Stimulated activated CD4-positive, alpha-beta T cell treated with anti-CD3 and anti-CD28 coated beads, Interleukin-2, amount 100 ng/mL, for 4 hours (primary cell): ENCODE measurements at regions not wholly inside any gene's neighbourhood (a gene's known extent, or its start where the extent isn't known, plus 50 kb on each side); places are given as distances from the start of the nearest gene placed in this dataset.
"Not testable (repeated sequence)": the region's sequence is repeated elsewhere in the genome, so short reads cannot be mapped to it uniquely, and the experiment has no call there.

ENCODE experiments used
- DNase-seq: peaks from one replicate; pipeline ENCODE4 v3.0.0-alpha.2; 2020; ENCODE audit warnings: low read depth

DNA sequence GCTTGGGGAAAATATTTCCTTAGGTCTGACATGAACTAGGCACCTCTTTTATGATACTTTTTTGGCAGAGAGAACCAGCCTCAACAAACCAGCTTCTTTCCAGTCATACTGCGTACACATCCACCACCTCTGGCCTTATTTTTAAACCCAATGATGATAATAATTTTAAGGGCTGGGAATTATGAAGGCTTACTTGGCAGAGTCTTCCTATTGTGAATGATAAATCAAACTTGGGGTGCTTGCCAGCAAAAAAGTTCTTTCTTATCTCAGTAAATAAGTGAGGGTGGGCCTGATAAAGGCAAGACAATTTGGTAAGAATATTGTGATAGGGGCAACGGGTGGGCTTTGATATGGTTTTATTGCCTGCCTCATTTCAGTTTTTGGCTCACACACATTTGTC is 1230.2 kb upstream of the ZEB2 start:
- no peak for DNase-seq

DNA sequence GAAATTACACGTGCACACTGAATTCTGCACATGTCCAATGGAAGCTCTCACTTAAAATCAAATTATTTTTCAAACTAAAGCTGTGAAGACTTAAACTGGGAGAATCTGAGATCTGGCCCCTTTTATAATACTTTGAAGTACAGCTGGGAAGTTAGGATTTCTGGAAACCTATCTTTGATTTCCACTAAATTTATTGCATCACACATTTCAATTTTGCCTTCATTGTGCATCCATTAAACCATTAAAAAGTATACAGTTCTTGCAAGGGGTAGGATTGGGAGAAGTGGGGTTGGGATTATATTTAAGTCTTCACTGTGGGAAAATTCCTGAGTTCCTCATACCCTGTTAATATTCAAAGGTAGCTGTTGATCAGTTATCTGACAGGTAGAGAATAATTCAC is 1229.6 kb upstream of the ZEB2 start:
- DNase-seq: no peak

DNA sequence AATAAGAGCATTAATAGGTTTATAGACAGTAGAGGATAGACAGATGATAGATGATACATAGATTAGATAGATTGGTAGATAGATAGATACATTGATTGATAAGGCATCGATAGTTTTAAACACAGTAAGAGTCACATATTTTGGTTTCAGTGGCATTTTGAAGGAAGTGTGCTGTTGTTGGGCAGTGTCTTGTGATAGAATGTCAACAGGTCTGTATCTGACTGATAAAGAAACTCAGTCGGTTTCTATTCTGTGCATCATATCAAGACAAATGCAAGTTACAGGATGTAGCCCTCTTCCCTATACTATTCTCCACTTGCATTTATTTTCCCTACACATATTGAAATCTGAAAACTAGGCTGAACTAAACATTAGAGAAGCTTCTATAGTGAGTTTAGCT is 1229.0 kb upstream of the ZEB2 start:
- DNase-seq: no peak

DNA sequence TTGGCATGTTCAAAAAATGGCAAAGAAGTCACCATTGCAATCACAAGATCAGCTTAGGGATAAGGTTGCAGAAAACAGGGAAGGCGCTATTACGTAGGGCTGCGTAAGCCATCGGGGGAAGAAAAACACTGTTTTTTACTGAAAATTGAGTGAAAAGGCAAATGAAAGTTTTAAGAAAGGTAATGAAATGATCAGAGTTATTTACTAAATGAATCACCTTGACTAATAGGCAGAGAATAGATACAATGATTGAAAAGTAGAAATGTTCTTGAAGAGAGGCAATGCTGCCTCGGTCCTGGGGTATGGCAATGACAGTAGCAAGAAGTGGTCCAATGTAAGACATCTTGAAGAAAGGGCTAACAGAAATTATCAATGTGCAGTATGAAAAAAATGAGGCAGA is 1227.8 kb upstream of the ZEB2 start:
- no peak for DNase-seq

DNA sequence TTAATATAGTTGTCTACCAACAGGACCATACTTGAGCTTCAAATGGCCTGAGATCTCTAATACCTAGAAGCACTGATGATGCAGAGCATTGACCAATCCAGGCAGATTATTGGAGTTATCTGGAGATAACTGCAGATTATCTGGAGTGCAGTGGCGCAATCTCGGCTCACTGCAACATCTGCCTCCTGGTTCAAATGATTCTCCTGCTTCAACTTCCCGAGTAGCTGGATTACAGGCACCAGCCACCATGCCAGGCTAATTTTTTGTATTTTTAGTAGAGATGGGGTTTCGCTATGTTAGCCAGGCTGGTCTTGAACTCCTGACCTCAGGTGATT is 1225.4 kb upstream of the ZEB2 start:
- DNase-seq: not testable (repeated sequence)

DNA sequence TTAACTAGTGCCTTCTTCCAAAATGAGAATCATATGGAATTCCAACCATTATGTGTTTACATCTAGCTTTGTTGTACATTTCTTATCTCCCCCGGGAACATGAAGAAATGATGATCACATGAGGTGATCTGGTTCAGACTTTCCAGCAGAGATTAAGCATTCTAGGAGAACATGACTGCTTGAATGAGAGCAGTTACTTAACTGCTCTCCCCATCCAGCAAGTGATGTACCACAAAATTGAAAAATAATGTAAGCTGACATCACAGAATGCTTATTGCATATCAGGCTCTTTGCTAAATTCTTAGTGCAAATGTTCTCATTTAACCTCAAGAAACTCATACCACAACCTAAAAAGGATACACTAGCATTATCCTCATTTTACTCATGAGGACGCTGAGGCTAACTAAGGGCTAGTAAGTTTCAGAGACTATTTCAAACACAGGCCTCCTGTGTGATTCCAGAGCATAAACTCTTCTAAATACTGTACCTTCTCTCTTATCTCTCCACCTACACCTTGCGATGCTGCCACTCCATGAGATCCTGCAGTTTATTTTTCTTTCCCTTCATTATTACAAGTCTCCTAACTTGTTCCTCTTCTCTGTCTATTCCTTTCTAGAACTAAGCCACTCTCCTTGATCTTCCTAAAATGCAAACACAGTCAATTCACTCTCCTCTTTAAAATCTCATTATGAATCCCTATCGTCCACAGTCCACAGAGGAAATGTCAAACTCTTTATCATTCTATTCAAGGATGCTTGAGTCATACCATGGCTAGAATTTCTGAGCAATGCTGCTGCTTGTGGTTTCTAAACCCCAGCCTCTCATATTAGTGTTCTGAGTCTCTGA is 1224.8 kb upstream of the ZEB2 start:
- no peak for DNase-seq

DNA sequence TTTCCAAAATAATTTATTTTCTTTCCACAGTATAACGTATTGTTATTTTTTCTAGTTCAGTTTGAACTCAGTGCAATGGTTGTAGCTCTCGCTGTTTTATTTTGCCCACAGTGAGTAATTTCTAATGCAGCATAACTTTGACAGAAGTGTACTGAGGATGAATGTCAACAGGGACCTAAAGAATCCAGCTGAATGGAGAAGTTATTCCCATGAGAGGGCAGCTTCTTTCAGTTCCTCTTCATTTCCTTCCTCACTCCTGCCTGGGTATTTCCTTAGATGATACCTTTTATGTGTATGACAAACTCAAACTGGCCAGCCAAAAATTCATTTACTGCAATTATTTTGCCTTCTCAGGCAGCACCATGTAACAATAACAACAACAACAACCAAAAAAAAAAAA is 1223.1 kb upstream of the ZEB2 start:
- DNase-seq: no peak

DNA sequence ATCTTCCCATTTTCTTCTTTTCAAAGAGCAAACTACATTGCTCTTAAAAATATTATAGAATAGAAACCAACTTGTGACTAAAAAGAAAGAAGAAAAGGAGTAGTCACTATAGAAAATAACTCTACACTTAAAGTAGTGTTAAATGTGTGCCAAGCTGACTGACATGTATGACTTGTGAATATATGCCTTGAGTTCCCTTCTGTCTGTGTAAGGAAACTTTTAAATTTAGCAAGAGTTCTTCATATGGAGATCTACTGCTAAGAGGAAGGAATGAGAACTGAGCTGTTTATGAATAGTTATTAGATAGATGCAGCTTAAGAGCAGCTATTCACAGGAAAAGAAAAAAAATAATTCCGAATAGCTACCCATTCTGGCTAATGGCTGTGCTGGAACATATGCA is 1221.7 kb upstream of the ZEB2 start:
- DNase-seq: no peak

DNA sequence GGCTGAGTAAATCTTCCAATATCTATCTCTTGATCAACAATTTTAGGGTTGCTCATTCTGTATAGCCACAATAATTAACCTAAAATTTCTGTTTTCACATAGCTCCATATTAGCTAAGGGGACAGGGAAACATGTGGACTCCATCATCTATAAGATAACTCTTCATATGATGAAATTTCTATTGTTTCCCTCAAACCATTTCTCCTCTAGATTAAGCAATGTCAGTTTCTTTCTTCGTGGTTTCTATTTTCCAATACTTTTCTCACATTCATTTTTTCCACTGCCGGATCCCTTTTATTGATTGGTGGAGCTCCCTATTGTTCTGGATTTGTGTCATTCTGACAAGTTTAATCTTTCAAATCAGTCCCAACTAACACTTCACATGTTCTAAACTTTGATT is 1221.3 kb upstream of the ZEB2 start:
- DNase-seq: no peak

DNA sequence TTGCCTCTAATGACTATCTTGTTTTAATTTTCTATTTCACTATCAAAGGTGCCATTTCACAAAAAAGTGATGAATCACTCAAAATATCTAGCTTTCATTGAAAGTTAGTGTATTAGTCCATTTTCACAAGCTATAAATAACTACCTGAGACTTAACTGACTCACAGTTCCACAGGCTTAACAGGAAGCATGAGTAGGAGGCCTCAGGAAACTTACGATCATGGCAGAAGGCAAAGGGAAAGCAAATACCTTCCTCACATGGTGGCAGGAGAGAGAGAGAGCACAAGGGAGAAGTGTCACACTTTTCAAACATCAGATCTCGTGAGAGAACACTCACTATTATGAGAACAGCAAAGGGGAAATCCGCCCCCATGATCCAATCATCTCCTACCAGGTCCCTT is 1220.4 kb upstream of the ZEB2 start:
- no peak for DNase-seq

DNA sequence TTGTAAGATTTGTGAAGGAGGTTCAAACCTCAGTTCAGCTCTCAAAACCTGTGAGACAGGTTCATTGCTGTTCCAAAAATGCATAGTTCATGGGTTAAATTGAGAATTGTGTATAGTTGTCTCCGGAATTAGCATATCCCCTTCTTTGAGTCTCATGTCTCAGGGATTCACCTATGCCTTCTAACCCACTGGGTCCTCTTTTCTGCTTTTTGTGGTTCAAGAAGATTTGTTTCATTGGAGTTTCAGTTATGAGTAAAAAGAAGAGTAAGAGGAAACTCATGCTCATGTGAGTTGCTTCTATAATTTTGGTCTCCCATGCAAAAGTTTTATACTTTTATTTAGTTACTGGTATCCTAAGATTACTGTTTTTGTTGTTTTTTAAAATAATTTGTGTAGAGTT is 1219.8 kb upstream of the ZEB2 start:
- DNase-seq: no peak

DNA sequence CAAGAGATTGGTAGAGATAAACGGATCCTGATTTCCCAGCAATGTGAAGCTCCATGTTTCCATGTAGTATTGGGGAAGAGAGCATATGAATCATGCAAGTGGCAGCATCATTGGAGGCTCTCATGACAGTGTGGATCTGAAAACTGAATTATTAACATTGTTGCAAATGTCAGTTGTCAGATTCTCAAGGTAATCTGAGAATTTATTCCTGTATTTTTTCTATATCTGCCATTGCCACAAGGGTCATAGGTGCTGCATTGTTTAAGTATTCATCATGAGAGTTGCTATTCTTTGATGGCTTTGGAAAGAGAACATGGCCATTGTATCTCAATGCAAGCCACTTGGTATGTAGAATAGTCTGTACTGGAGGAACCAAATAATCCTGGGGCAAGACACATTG is 1217.0 kb upstream of the ZEB2 start:
- DNase-seq: no peak

DNA sequence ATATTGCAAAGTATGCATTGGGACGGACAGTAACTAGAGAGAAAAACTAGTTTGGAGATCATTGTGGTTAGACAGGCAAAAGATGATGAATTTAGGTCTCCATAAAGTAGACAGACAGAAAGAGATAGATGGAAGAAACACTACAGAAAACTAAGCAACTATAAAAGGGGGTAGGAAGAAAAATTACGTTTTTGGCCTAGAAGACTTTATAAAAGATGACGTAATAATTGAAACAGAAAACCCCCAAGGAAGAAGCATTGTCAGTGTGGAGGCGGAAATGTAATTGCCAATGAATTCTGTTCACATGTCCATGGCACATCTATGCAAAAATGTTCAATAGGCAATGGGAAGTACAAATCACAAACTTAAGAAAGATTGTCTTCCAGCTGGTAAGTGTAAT is 1211.5 kb upstream of the ZEB2 start:
- DNase-seq: no peak

DNA sequence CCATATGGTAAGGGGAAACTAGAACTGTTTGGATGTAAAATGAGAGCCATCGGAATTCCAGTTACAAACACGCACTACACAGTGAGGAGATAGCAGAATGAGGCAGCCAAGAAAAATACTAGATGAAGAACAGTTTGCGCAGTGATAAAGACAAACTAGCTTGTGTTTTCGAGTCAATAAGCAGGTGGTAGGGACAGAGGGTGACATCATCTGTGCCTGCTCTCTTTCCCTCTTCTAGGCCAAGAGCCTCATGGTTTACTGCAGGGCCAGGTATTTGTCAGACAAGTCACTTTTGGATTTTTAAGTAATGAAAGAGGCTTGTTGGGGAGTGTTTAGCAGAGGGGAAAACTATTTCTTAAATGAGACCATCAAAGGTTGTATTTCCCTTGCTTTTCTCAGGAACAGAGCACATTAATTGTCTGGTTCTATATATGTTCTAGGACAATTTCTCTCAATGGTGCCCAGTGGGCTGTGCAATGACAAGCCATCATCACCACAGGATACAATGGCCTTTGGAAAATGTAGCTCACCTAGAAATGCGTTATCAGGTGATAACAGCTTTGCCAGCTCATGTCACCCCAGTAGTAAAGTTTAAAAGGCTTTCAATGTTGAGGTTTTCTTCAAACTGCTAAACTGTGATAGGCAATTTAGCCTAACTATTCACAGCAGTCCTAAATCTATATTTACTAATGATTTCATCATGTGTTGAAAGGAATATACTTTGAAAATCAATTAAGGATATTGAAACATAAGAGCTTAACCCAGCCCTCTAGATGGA is 1210.3 kb upstream of the ZEB2 start:
- no peak for DNase-seq

DNA sequence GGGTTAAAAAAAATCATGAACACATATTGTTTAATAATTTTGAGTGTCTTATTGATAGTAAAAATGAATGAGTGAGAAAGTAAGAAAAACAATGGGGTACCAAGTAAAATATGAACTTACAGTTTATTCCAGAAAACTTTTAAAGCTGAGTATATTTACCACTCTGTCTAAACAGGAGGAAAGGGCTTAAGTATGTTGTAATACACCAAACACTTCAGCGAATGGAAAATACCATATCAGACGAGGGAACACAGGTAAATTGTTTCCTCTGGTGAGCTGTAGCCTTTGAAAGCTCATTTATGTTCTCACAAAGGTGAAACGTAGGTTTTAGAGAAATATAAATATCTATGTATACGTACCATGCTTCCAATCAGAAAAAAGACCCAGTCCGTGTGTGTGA is 1209.6 kb upstream of the ZEB2 start:
- no peak for DNase-seq

DNA sequence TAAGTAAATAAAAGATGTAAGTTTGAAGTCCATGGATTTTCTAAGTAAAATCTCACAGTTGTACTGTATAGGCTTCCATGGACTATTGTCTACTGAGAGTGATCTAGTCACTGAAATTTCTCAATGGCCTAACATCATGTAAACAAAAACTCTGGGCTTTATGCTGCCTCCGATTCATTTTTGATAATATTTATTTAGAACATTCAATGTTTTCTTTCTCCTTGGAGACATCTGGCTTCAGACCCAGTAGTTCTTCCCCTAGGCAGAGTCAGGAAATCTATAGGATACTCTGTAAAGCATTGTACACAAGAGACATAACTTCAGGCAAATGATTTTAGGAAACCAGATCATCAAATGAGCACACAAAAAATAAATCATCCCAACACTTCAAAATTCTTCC is 1208.6 kb upstream of the ZEB2 start:
- DNase-seq: no peak

DNA sequence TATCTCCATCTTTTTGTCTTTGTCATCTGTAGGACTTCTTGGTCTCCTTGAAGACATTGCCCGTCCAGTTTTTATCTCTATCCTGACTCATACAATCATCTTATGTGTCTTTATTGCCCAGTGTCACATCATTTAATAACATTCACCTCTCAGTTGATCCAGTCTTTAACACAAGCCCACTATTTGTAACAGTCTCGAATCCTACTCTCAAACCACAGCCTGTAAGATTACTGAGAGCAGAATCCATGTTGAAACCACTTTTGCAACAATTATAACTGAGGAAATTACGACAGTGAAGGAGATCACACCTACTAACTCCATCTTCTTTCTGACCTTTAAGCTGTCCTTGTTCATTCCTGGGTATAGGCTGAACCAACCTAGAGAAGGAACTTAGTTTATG is 1206.0 kb upstream of the ZEB2 start:
- no peak for DNase-seq

DNA sequence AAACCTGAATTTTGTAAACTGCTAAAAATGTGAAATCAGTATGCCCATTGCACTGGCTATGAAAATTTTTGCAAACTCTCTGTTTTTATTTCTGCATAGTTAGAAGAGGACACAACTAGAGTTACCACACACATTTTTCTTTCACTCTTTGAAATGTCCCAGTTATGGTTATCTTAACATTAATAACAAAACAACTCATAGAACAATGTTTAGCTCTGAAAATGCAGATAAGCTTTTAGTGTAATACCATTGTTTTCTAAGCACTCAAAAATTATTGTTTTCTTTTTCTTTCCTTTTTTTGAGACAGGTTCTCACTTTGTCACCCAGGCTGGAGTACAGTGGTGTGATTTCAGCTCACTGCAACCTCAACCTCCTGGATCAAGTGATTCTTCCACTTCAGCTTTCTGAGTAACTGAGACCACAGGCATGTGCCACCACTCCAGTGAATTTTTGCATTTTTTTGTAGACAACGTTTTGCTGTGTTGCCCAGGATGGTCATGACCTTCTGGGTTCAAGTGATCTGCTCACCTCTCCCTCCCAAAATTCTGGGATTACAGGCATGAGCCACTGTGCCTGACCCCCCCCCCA is 1204.5 kb upstream of the ZEB2 start:
- DNase-seq: no peak

DNA sequence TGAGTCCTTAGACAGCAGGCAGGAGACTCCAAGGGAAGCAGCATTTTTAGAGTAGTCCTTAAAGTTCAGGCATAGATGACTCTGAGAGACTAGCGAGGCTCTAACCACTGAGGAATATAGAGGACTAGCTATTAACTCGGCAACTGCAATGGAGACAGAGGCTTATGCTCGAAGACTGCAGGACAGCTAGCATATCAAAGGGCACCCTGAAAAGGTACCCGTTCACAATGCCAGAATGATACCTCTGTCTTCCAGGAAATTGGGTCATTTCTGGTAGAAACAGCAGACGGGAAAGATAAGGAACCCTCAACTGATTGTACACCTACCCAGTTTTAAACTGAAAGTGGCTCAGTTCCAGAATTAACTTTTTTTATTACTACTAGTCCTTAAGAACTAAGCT is 1204.0 kb upstream of the ZEB2 start:
- no peak for DNase-seq

DNA sequence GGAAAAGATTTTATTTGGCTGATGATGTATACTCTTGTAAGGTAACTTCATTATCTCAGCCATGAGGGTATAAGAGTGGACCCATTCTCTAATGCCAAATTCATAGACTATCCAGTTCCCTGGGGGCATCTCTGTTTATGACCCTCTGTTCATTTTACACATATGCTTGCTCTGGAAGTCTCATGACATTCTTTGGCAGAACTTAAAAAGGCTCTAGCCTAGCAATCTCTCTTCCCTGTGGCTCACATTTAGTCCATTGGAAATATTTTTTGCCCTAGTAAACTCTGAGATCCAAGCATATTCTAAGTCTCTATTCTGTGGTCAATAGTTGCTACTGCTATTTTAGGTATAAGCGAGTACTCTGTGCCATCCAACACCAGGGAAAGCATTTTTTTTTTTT is 1201.8 kb upstream of the ZEB2 start:
- DNase-seq: no peak

DNA sequence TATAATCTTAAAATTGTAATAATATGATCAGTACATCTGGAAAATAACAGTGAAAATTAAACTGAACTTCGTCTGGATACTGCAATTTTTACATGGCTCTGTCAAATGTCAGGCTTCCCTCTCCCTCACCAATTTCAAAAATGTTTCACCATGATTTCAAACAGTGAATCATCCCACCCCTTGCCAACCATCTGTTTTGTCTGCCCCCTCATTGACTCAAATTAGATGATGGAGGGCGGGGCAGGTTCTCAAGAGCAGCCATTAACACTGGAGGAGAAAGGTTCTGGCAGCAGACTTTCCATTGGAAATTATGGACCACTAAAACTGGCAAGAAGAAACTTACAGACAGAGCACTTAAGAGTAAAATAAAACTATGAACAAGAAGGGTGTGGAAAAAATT is 1195.7 kb upstream of the ZEB2 start:
- DNase-seq: no peak

DNA sequence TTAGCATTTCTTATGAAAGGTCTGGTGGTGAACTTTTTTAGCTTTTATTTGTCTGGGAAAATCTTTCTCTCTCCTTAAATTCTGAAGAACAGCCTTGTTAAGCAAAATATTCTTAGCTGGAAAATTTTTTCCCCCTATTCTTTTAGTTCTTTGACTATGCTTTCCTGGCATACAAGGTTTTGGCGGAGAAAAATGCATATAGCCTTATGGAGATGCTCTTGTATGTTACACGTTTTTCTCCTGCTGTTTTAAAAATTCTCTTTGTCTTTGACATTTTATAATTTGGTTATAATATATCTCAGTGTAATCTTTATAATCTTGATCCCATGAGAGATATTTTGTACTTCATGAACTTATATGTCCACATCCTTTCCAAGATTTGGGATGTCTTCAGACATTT is 1190.4 kb upstream of the ZEB2 start:
- no peak for DNase-seq

DNA sequence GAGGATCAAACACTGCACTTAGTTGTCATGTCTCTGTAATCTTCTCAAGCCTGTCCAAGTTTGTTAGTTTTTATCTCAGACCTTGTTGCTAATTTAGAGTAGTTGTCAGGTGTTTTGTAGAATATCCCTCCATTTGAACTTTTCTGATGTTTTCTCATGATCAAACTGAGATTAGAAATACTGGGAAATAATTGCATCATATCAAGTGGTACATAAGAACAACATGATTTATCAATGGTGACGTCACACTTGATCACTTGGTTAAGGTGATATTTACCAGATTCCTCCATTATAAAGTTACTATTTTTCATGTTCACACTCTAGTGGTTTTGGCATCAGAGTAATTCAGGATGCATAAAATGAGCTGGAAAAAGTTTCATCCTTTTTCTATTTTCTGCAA is 1182.4 kb upstream of the ZEB2 start:
- DNase-seq: no peak
